ENCODE measurements at regions not wholly inside any gene's neighbourhood (a gene's known extent, or its start where the extent isn't known, plus 50 kb on each side); places are given as distances from the start of the nearest gene placed in this dataset.

- TF ChIP-seq CTCF (IDR thresholded peaks at IDR 0.05), result no peak
- TF ChIP-seq POLR2AphosphoS5 (IDR thresholded peaks at IDR 0.05; ENCODE audit: low read depth, low read length), result no peak
- no peak for TF ChIP-seq REST (IDR thresholded peaks at IDR 0.05; ENCODE audit: insufficient read depth in 1 of 2, low read depth in 2 of 2, low read length in 1 of 2)
- TF ChIP-seq SIN3A (IDR thresholded peaks at IDR 0.05; ENCODE audit: borderline replicate concordance, insufficient read depth, low read depth, low read length), result no peak
- no peak for TF ChIP-seq TCF7L2 (IDR thresholded peaks at IDR 0.05; ENCODE audit: low read depth, low read length)
Observed at GRCh38 chr20:63077705-63078104, 70.9 kb upstream of the BHLHE23 start.
